Endothelial cell of umbilical vein (primary cell): ENCODE measurements at regions not wholly inside any gene's neighbourhood (a gene's known extent, or its start where the extent isn't known, plus 50 kb on each side); places are given as distances from the start of the nearest gene placed in this dataset.
A peak's percentile ranks its signal among the peaks of the same experiment; 100 is the strongest.

Source experiments
- BruUV-seq: library from RNA; stranded (reverse); fragments of 400-500 nt; replicated peaks from 2 replicates; lab custom pipeline; 2021; lab: Mats Ljungman, UMichigan
- CTCF ChIA-PET: fragments of 300-600, 350-600 bp; sonication (Branson Sonifier 250); formaldehyde crosslinking; loops from one replicate; lab custom pipeline; 2021; ENCODE audit warnings: antibody characterized with exemption, inconsistent platforms; lab: Charles Lee
- POLR2A ChIA-PET: fragments of 300-600, 350-600 bp; sonication (Branson Sonifier 250); formaldehyde crosslinking; loops from one replicate; lab custom pipeline; 2021; ENCODE audit warnings: antibody characterized with exemption, inconsistent platforms; lab: Charles Lee
- DNase-seq: peaks from one replicate; pipeline ENCODE4 v3.0.0-alpha.2; 2011; ENCODE audit warnings: low read depth, low spot score
- FAIRE-seq: peaks from 2 replicates; lab custom pipeline; 2011; peaks lifted over from hg19 to GRCh38; lab: Jason Lieb, UNC
- H2AFZ ChIP-seq: 2 replicates; pipeline ENCODE4 v1.6.0; 2012; ENCODE audit warnings: low read depth, low read length, control low read depth, inconsistent platforms
- H3K27ac ChIP-seq: 2 replicates; pipeline ENCODE4 v1.5.1; 2011; ENCODE audit warnings: low read depth, mild to moderate bottlenecking, control low read depth, low read length, moderate library complexity; ENCODE audit not compliant: insufficient read depth
- H3K27me3 ChIP-seq, 2 experiments: 2 replicates each; pipeline versions ENCODE4 v1.6.0 to v1.6.1; 2011; ENCODE audit warnings: low read length in 2 of 2, mixed read lengths in 1 of 2; ENCODE audit not compliant: control insufficient read depth in 2 of 2, insufficient read depth in 2 of 2
- H3K36me3 ChIP-seq, 2 experiments: 2 replicates in 1 of 2; 3 replicates in 1 of 2; pipeline ENCODE4 v1.5.1; 2011; ENCODE audit warnings: low read length in 2 of 2, mild to moderate bottlenecking in 1 of 2, moderate library complexity in 1 of 2; ENCODE audit not compliant: control insufficient read depth in 2 of 2, insufficient read depth in 2 of 2; ENCODE audit errors: extremely low read depth in 1 of 2
- H3K4me1 ChIP-seq: 3 replicates; pipeline ENCODE4 v1.5.1; 2011; ENCODE audit warnings: mild to moderate bottlenecking, low read length; ENCODE audit not compliant: control insufficient read depth, insufficient read depth; ENCODE audit errors: extremely low read depth
- H3K4me2 ChIP-seq: 2 replicates; pipeline ENCODE4 v1.6.1; 2011; ENCODE audit warnings: low read length, control low read depth, mixed read lengths; ENCODE audit not compliant: insufficient read depth
- H3K4me3 ChIP-seq, 3 experiments: fragments of 200-600 bp in 1 of 3; sonication (generic), shearing (Covaris generic) in 1 of 3; replicated peaks in 1 of 3; 2 replicates each; pipeline ENCODE4 v1.5.1; 2011 to 2016; ENCODE audit warnings: control low read depth in 3 of 3, low read length in 3 of 3, mild to moderate bottlenecking in 2 of 3, inconsistent platforms in 1 of 3, low read depth in 1 of 3, moderate library complexity in 1 of 3; ENCODE audit not compliant: insufficient read depth in 1 of 3
- H3K79me2 ChIP-seq: 2 replicates; pipeline ENCODE4 v1.6.0; 2012; ENCODE audit warnings: low read length, inconsistent platforms; ENCODE audit not compliant: control insufficient read depth, insufficient read depth
- H3K9ac ChIP-seq: replicated peaks from 2 replicates; pipeline ENCODE3; 2011; ENCODE audit warnings: low read length, control low read depth; ENCODE audit not compliant: insufficient read depth; ENCODE audit errors: extremely low read depth
- H3K9me1 ChIP-seq: replicated peaks from 3 replicates; pipeline ENCODE4 v1.6.0; 2011; ENCODE audit warnings: mild to moderate bottlenecking, low read length; ENCODE audit not compliant: control insufficient read depth, insufficient read depth; ENCODE audit errors: extremely low read depth
- H3K9me3 ChIP-seq: replicated peaks from 2 replicates; pipeline ENCODE4 v1.5.1; 2012; ENCODE audit warnings: low read length, inconsistent platforms; ENCODE audit not compliant: control insufficient read depth, insufficient read depth
- H4K20me1 ChIP-seq: replicated peaks from 2 replicates; pipeline ENCODE3; 2011; ENCODE audit warnings: mild to moderate bottlenecking, low read length; ENCODE audit not compliant: control insufficient read depth, insufficient read depth; ENCODE audit errors: extremely low read depth
- CTCF ChIP-seq, 2 donors: IDR thresholded peaks; 1 replicate in 1 of 2; 2 replicates in 1 of 2; pipeline ENCODE4 v1.5.1; 2011; ENCODE audit warnings: low read length in 2 of 2, mild to moderate bottlenecking in 2 of 2, moderate library complexity in 2 of 2, control low read depth in 1 of 2, inconsistent platforms in 1 of 2, low read depth in 1 of 2; ENCODE audit not compliant: insufficient read depth in 1 of 2; ENCODE audit errors: extremely low read depth in 1 of 2
- EZH2 ChIP-seq: IDR thresholded peaks from 2 replicates; pipeline ENCODE4 v1.6.1; 2012; ENCODE audit warnings: borderline replicate concordance, low read depth, mild to moderate bottlenecking, moderate library complexity, low read length, inconsistent platforms; ENCODE audit not compliant: severe bottlenecking
- FOS ChIP-seq: IDR thresholded peaks from 2 replicates; pipeline ENCODE4 v1.6.1; 2011; ENCODE audit warnings: mild to moderate bottlenecking, low read length, moderate library complexity, borderline replicate concordance; ENCODE audit not compliant: insufficient read depth
- GATA2 ChIP-seq: IDR thresholded peaks from 2 replicates; pipeline ENCODE4 v1.7.0; 2011; ENCODE audit warnings: low read depth, mild to moderate bottlenecking, moderate library complexity, mixed read lengths, low read length; ENCODE audit not compliant: insufficient read length, insufficient read depth
- JUN ChIP-seq: IDR thresholded peaks from 2 replicates; pipeline ENCODE4 v1.6.1; 2011; ENCODE audit warnings: borderline replicate concordance, low read depth; ENCODE audit not compliant: insufficient read length, insufficient read depth
- MAX ChIP-seq: IDR thresholded peaks from 2 replicates; pipeline ENCODE4 v1.6.1; 2011; ENCODE audit not compliant: insufficient read depth, insufficient read length
- MYC ChIP-seq: IDR thresholded peaks from one replicate; pipeline ENCODE4 v1.6.1; 2011; ENCODE audit warnings: mild to moderate bottlenecking, low read depth, low read length
- POLR2A ChIP-seq: IDR thresholded peaks from 2 replicates; pipeline ENCODE4 v1.6.1; 2012; ENCODE audit warnings: low read depth, mild to moderate bottlenecking, control low read depth, low read length
- POLR2AphosphoS5 ChIP-seq: IDR thresholded peaks from 2 replicates; pipeline ENCODE4 v1.6.1; 2012; ENCODE audit warnings: low read depth, mild to moderate bottlenecking, control low read depth, low read length, moderate library complexity; ENCODE audit not compliant: insufficient read depth
- dilution Hi-C: fragments of 300-500 bp; cut with MboI; formaldehyde crosslinking; loops from one replicate; pipeline ENCODE4 v1.15.0; 2019; ENCODE audit warnings: low sequenced_read_pairs; ENCODE audit not compliant: extremely low pct_ligation_motif_present
- intact Hi-C: fragments of 100-400 bp; cut with micrococcal nuclease; formaldehyde crosslinking; loops from one replicate; pipeline ENCODE4 v1.10.0; 2022

- no peak for TF ChIP-seq MYC
- CTCF ChIA-PET: no interaction called here
- DNase-seq: peak; percentile 44
Measured at GRCh38 chrX:73979551-73980131, 127.1 kb upstream of the XIST start.

GRCh38 chrX:73977542-73978169 is 125.1 kb upstream of the XIST start:
- Histone ChIP-seq H3K9ac (no peak overlapping the region), H3K36me3 (no peaks in the 10 kb centered on the region), H3K9me1 (no peaks in the 10 kb centered on the region), H2AFZ (no peak overlapping the region), H3K27me3 (no peaks in the 10 kb centered on the region), H3K9me3 (no peaks in the 10 kb centered on the region), H3K79me2 (peaks cover 59% of the 10 kb centered on the region), H3K4me3 (no peak overlapping the region), H3K4me2 (no peak overlapping the region), H3K27ac (no peak overlapping the region), H4K20me1 (no peaks in the 10 kb centered on the region), H3K4me1 (peaks cover 2% of the 10 kb centered on the region)
- intact Hi-C loops (no loop called here), dilution Hi-C loops (no loop called here)
- DNase-seq: no peak
- no peak for FAIRE-seq
- CTCF ChIA-PET: no interaction called here
- POLR2A ChIA-PET: no interaction called here
- no peak for TF ChIP-seq MAX
- TF ChIP-seq JUN: no peak
- no peak for TF ChIP-seq POLR2AphosphoS5
- no peak for TF ChIP-seq MYC
- no peak for TF ChIP-seq EZH2
- no peak for TF ChIP-seq CTCF (IDR thresholded peaks at IDR 0.05; ENCODE audit: extremely low read depth in 1 of 2, insufficient read depth in 1 of 2, low read depth in 1 of 2, low read length in 2 of 2)
- no peak for TF ChIP-seq POLR2A
- TF ChIP-seq GATA2: no peak
- no peak for TF ChIP-seq FOS
- no TSS peak for BruUV-seq

More at GRCh38 chrX:73979551-73980131, 127.1 kb upstream of the XIST start:
- no peaks in the 10 kb centered on the region for H3K9me1 ChIP-seq
- H3K9me3 ChIP-seq: no peaks in the 10 kb centered on the region
- peak overlapping the region; percentile 36 for H3K4me2 ChIP-seq
- intact Hi-C loops (no loop called here), dilution Hi-C loops (no loop called here)
- no TSS peak for BruUV-seq
- POLR2A ChIA-PET: no interaction called here
- H3K27me3 ChIP-seq: no peaks in the 10 kb centered on the region
- H4K20me1 ChIP-seq: no peaks in the 10 kb centered on the region
- peak overlapping the region; percentile 23 for H3K9ac ChIP-seq
- no peak overlapping the region for H2AFZ ChIP-seq
- peak; percentile 68 for FAIRE-seq
- H3K27ac ChIP-seq: no peak overlapping the region
- H3K4me3 ChIP-seq: no peak overlapping the region
- peaks cover 56% of the 10 kb centered on the region for H3K79me2 ChIP-seq
- H3K4me1 ChIP-seq: peaks cover 2% of the 10 kb centered on the region
- H3K36me3 ChIP-seq: no peaks in the 10 kb centered on the region
